ENCODE measurements at regions not wholly inside any gene's neighbourhood (a gene's known extent, or its start where the extent isn't known, plus 50 kb on each side); places are given as distances from the start of the nearest gene placed in this dataset.

DNA sequence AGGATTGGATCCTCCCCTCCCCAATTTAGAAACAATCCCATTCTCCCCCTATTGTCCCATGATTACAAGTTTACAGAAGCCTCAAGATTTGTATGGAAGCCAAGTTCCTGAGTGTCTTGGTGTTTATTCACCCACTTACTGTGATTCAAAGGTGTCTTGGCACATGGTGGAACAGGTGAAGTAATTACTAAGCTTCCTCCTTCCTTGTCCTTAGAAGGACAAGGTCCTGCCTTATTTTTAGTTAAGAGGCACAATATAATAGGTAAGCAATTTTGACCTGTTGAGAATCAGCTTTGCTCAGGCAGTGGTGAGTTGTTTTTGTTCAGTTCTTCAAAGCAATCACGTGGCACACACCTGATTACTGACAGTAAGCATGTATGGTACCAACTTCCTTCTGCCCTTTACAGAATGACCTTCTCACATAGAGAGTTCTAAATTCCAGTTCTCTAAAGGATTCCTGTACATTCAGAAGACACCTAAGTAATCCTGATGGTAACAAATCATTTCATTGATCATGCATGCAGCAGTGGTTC is 60.7 kb upstream of the SLC13A1 start:
- no peak for DNase-seq
- Histone ChIP-seq H3K27me3 (no peaks in the 10 kb centered on the region), H3K4me3 (no peak overlapping the region), H3K9me3 (peaks cover 0 to 5% (median 0%) of the 10 kb centered on the region in 4 donors), H3K36me3 (no peaks in the 10 kb centered on the region), H3K4me1 (no peaks in the 10 kb centered on the region), H3K27ac (no peak overlapping the region)
- intact Hi-C loops (cut with DNase I; ENCODE audit: low total_unique reads) = no loop called here
- WGBS, 5 donors = 15 to 56% (median 31%) methylated on average over 1 of the region's 1 CpG
- TF ChIP-seq POLR2AphosphoS5 (IDR thresholded peaks at IDR 0.05) (peak in 1 of 3 donors; percentile 7), EP300 (IDR thresholded peaks at IDR 0.05) (no peak)

DNA sequence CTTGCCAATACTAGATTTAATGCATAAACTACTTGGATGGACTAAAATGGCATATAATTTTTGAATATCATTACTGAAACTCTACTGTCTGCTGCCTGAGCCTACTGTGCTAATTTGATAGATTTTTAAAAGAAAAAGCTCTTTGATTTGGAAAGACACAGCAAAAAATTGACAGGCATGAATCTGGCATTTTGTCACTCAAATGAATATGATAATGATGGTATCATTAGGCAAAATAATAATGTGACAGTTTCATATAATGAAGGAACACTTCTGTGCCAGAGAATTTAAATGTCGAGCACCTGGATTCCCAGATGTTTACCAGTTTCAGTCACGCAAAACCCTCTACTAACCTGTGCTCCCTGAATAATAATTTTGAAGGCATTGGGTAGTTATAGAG is 60.0 kb upstream of the SLC13A1 start:
- no peaks in the 10 kb centered on the region for H3K4me1 ChIP-seq
- 62 to 82% (median 78%) methylated on average over 2 of the region's 2 CpGs for WGBS, 5 donors
- H3K27ac ChIP-seq = no peak overlapping the region
- H3K36me3 ChIP-seq = no peaks in the 10 kb centered on the region
- TF ChIP-seq EP300 (IDR thresholded peaks at IDR 0.05) (no peak), CTCF (IDR thresholded peaks at IDR 0.05) (no peak), POLR2A (IDR thresholded peaks at IDR 0.05) (no peak), POLR2AphosphoS5 (IDR thresholded peaks at IDR 0.05) (no peak)
- H3K9me3 ChIP-seq = peaks cover 0 to 2% (median 0%) of the 10 kb centered on the region in 4 donors
- H3K27me3 ChIP-seq = no peaks in the 10 kb centered on the region
- H3K4me3 ChIP-seq = no peak overlapping the region
- intact Hi-C loops (cut with DNase I; ENCODE audit: low total_unique reads) = no loop called here
- no peak for DNase-seq
